ENCODE measurements at regions not wholly inside any gene's neighbourhood (a gene's known extent, or its start where the extent isn't known, plus 50 kb on each side); places are given as distances from the start of the nearest gene placed in this dataset.

- TF ChIP-seq MAX (IDR thresholded peaks at IDR 0.05; ENCODE audit: insufficient read depth, insufficient read length) = no peak
- TF ChIP-seq MYC (IDR thresholded peaks at IDR 0.05; ENCODE audit: low read depth, low read length) = no peak
- TF ChIP-seq EZH2 (IDR thresholded peaks at IDR 0.05; ENCODE audit: borderline replicate concordance, low read depth, low read length, severe bottlenecking) = no peak
- TF ChIP-seq CTCF (IDR thresholded peaks at IDR 0.05; ENCODE audit: extremely low read depth in 1 of 2, insufficient read depth in 1 of 2, low read depth in 1 of 2, low read length in 2 of 2) = no peak
- no peak for TF ChIP-seq POLR2AphosphoS5 (IDR thresholded peaks at IDR 0.05; ENCODE audit: insufficient read depth, low read depth, low read length)
- no peak for TF ChIP-seq GATA2 (IDR thresholded peaks at IDR 0.05; ENCODE audit: insufficient read depth, insufficient read length, low read depth, low read length)
- TF ChIP-seq JUN (IDR thresholded peaks at IDR 0.05; ENCODE audit: borderline replicate concordance, insufficient read depth, insufficient read length, low read depth) = no peak
- TF ChIP-seq POLR2A (IDR thresholded peaks at IDR 0.05; ENCODE audit: low read depth, low read length) = no peak
- TF ChIP-seq FOS (IDR thresholded peaks at IDR 0.05; ENCODE audit: borderline replicate concordance, insufficient read depth, low read length) = no peak
- H2AFZ ChIP-seq (ENCODE audit: low read depth, low read length) = no peak overlapping the region
- H4K20me1 ChIP-seq (replicated peaks; ENCODE audit: control insufficient read depth, extremely low read depth, insufficient read depth, low read length) = no peaks in the 10 kb centered on the region
- no peak overlapping the region for H3K9ac ChIP-seq (replicated peaks; ENCODE audit: extremely low read depth, insufficient read depth, low read length)
- H3K36me3 ChIP-seq (ENCODE audit: control insufficient read depth in 2 of 2, extremely low read depth in 1 of 2, insufficient read depth in 2 of 2, low read length in 2 of 2) = no peaks in the 10 kb centered on the region
- no TSS peak for BruUV-seq (replicated peaks)
- no peak overlapping the region for H3K4me3 ChIP-seq (replicated peaks in 1 of 3; ENCODE audit: insufficient read depth in 1 of 3, low read depth in 1 of 3, low read length in 3 of 3)
- POLR2A ChIA-PET = no interaction called here
- H3K27ac ChIP-seq (ENCODE audit: insufficient read depth, low read depth, low read length) = no peak overlapping the region
- intact Hi-C loops (cut with micrococcal nuclease) (no loop called here), dilution Hi-C loops (cut with MboI; ENCODE audit: extremely low pct_ligation_motif_present, low sequenced_read_pairs) (no loop called here)
- CTCF ChIA-PET = no interaction called here
- no peak overlapping the region for H3K4me2 ChIP-seq (ENCODE audit: insufficient read depth, low read length)
- H3K79me2 ChIP-seq (ENCODE audit: control insufficient read depth, insufficient read depth, low read length) = no peaks in the 10 kb centered on the region
- H3K27me3 ChIP-seq (ENCODE audit: control insufficient read depth in 2 of 2, insufficient read depth in 2 of 2, low read length in 2 of 2) = no peaks in the 10 kb centered on the region
- H3K4me1 ChIP-seq (ENCODE audit: control insufficient read depth, extremely low read depth, insufficient read depth, low read length) = no peaks in the 10 kb centered on the region
- FAIRE-seq (no peak), DNase-seq (ENCODE audit: low read depth, low spot score) (no peak)
- no peaks in the 10 kb centered on the region for H3K9me1 ChIP-seq (replicated peaks; ENCODE audit: control insufficient read depth, extremely low read depth, insufficient read depth, low read length)
- no peaks in the 10 kb centered on the region for H3K9me3 ChIP-seq (replicated peaks; ENCODE audit: control insufficient read depth, insufficient read depth, low read length)
These were observed 926.7 kb upstream of the ZNF722 start for GRCh38 chr7:63071920-63072319.

Data from endothelial cell of umbilical vein (primary cell).